ENCODE measurements at regions not wholly inside any gene's neighbourhood (a gene's known extent, or its start where the extent isn't known, plus 50 kb on each side); places are given as distances from the start of the nearest gene placed in this dataset.
"Not testable (repeated sequence)": the region's sequence is repeated elsewhere in the genome, so short reads cannot be mapped to it uniquely, and the experiment has no call there.

GRCh38 chr16:66265048-66265415, 101.5 kb upstream of the CDH5 start:
- no peak for DNase-seq

GRCh38 chr16:66264311-66265047, 102.0 kb upstream of the CDH5 start:
- DNase-seq, result no peak

- DNase-seq, result no peak
Observed at GRCh38 chr16:66263973-66264310, 102.5 kb upstream of the CDH5 start.

- no peak for DNase-seq
Observed at GRCh38 chr16:66263168-66263972, 103.1 kb upstream of the CDH5 start.

GRCh38 chr16:66262253-66263167, 104.0 kb upstream of the CDH5 start:
- no peak for DNase-seq

- DNase-seq, result no peak
Observed at GRCh38 chr16:66261826-66262225, 104.7 kb upstream of the CDH5 start.

GRCh38 chr16:66260522-66261254, 105.8 kb upstream of the CDH5 start:
- DNase-seq, result no peak

GRCh38 chr16:66258916-66259845, 107.3 kb upstream of the CDH5 start:
- no peak for DNase-seq

- no peak for DNase-seq
Observed at GRCh38 chr16:66256919-66257318, 109.6 kb upstream of the CDH5 start.

- DNase-seq, result no peak
Observed at GRCh38 chr16:66255647-66256046, 110.8 kb upstream of the CDH5 start.

GRCh38 chr16:66254751-66255150, 111.7 kb upstream of the CDH5 start:
- DNase-seq, result no peak

GRCh38 chr16:66254106-66254505, 112.4 kb upstream of the CDH5 start:
- DNase-seq, result no peak

GRCh38 chr16:66251476-66252160, 114.9 kb upstream of the CDH5 start:
- DNase-seq, result no peak

- no peak for DNase-seq
Observed at GRCh38 chr16:66250686-66251431, 115.6 kb upstream of the CDH5 start.

GRCh38 chr16:66247516-66248481, 118.7 kb upstream of the CDH5 start:
- no peak for DNase-seq

GRCh38 chr16:66245868-66246267, 120.6 kb upstream of the CDH5 start:
- no peak for DNase-seq

GRCh38 chr16:66245072-66245471, 121.4 kb upstream of the CDH5 start:
- no peak for DNase-seq

- DNase-seq, result no peak
Observed at GRCh38 chr16:66242672-66243071, 123.8 kb upstream of the CDH5 start.

- DNase-seq, result not testable (repeated sequence)
Observed at GRCh38 chr16:66242206-66242605, 124.3 kb upstream of the CDH5 start.
